Natural killer cell (primary cell): ENCODE measurements at regions not wholly inside any gene's neighbourhood (a gene's known extent, or its start where the extent isn't known, plus 50 kb on each side); places are given as distances from the start of the nearest gene placed in this dataset.

Experiments
- ATAC-seq, 3 donors: fragments of 150-1000 bp in 2 of 3; fragments of 200-7000 bp in 1 of 3; cut with Tn5 transposase; 1 replicate in 1 of 3; 2 replicates in 2 of 3; pipeline ENCODE4 v1.10.0; 2021; ENCODE audit warnings: mild to moderate bottlenecking in 2 of 3, moderate library complexity in 2 of 3
- DNase-seq, 2 donors: peaks; one replicate each; pipeline versions ENCODE4 v3.0.0 to v3.0.0-alpha.2; 2013 to 2021; ENCODE audit warnings: mixed read lengths in 1 of 2
- H3K27ac ChIP-seq: one replicate; pipeline ENCODE4 v1.5.1; 2013; ENCODE audit warnings: mild to moderate bottlenecking, low read length
- H3K27me3 ChIP-seq: one replicate; pipeline ENCODE4 v1.6.1; 2013; ENCODE audit warnings: low read length; ENCODE audit not compliant: control insufficient read depth, insufficient read depth
- H3K36me3 ChIP-seq: one replicate; pipeline ENCODE4 v1.6.1; 2013; ENCODE audit warnings: low read length; ENCODE audit not compliant: control insufficient read depth, insufficient read depth
- H3K4me1 ChIP-seq: one replicate; pipeline ENCODE4 v1.6.1; 2013; ENCODE audit warnings: low read length; ENCODE audit not compliant: control insufficient read depth, insufficient read depth
- H3K4me3 ChIP-seq: one replicate; pipeline ENCODE4 v1.5.1; 2013; ENCODE audit warnings: low read length
- H3K9me3 ChIP-seq: one replicate; pipeline ENCODE4 v1.6.1; 2013; ENCODE audit warnings: low read length; ENCODE audit not compliant: control insufficient read depth, insufficient read depth
- H3K27ac Mint-ChIP-seq, 2 donors: one replicate each; pipeline ENCODE4 v1.8.0; 2022; ENCODE audit warnings: mild to moderate bottlenecking in 2 of 2, mixed read lengths in 2 of 2, moderate library complexity in 1 of 2
- H3K27me3 Mint-ChIP-seq, 2 donors: one replicate each; pipeline ENCODE4 v1.8.0; 2022; ENCODE audit warnings: low read depth in 2 of 2, mixed read lengths in 2 of 2
- H3K36me3 Mint-ChIP-seq: one replicate; pipeline ENCODE4 v1.8.0; 2022; ENCODE audit warnings: mixed read lengths
- H3K4me1 Mint-ChIP-seq, 2 donors: one replicate each; pipeline ENCODE4 v1.8.0; 2022; ENCODE audit warnings: mixed read lengths in 2 of 2
- H3K4me3 Mint-ChIP-seq: one replicate; pipeline ENCODE4 v1.8.0; 2022; ENCODE audit warnings: mild to moderate bottlenecking, moderate library complexity, mixed read lengths
- H3K9me3 Mint-ChIP-seq, 2 donors: one replicate each; pipeline ENCODE4 v1.8.0; 2022; ENCODE audit warnings: mixed read lengths in 2 of 2
- WGBS: methylation state at CpG from one replicate; pipeline ENCODE4 v1.1.7; 2013; ENCODE audit warnings: missing lambda C conversion rate; ENCODE audit not compliant: insufficient coverage; 5-methylcytosine and 5-hydroxymethylcytosine counted together
- intact Hi-C: fragments of 100-400 bp; cut with micrococcal nuclease; formaldehyde crosslinking; loops from one replicate; pipeline ENCODE4 v1.14.2; 2022
- TF ChIP-seq, protein P1 (sequence below): fragments of 200-600 bp; IDR thresholded peaks from one replicate; pipeline ENCODE4 v1.8.0; 2022; ENCODE audit warnings: antibody characterized with exemption

- Histone ChIP-seq H3K27me3 (no peaks in the 10 kb centered on the region), H3K36me3 (no peaks in the 10 kb centered on the region), H3K4me3 (no peak overlapping the region), H3K9me3 (no peaks in the 10 kb centered on the region), H3K4me1 (peaks cover under 1% of the 10 kb centered on the region), H3K27ac (no peak overlapping the region)
- no peaks in the 10 kb centered on the region for H3K9me3 Mint-ChIP-seq
- no peak overlapping the region for H3K4me3 Mint-ChIP-seq
- ATAC-seq: no peak
- peaks cover 36 to 40% of the 10 kb centered on the region in 2 donors for H3K4me1 Mint-ChIP-seq
- TF ChIP-seq, protein P1, sequence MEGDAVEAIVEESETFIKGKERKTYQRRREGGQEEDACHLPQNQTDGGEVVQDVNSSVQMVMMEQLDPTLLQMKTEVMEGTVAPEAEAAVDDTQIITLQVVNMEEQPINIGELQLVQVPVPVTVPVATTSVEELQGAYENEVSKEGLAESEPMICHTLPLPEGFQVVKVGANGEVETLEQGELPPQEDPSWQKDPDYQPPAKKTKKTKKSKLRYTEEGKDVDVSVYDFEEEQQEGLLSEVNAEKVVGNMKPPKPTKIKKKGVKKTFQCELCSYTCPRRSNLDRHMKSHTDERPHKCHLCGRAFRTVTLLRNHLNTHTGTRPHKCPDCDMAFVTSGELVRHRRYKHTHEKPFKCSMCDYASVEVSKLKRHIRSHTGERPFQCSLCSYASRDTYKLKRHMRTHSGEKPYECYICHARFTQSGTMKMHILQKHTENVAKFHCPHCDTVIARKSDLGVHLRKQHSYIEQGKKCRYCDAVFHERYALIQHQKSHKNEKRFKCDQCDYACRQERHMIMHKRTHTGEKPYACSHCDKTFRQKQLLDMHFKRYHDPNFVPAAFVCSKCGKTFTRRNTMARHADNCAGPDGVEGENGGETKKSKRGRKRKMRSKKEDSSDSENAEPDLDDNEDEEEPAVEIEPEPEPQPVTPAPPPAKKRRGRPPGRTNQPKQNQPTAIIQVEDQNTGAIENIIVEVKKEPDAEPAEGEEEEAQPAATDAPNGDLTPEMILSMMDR: no peak
- no peak overlapping the region for H3K27ac Mint-ChIP-seq
- 91% methylated on average over 4 of the region's 5 CpGs for WGBS
- peaks cover 7% of the 10 kb centered on the region for H3K36me3 Mint-ChIP-seq
- no peaks in the 10 kb centered on the region for H3K27me3 Mint-ChIP-seq
- DNase-seq: no peak
- intact Hi-C loops: no loop called here
Measured at GRCh38 chr2:8121826-8122513, 559.9 kb upstream of the ID2 start.

GRCh38 chr2:8122520-8122919 is 559.3 kb upstream of the ID2 start:
- H3K27me3 ChIP-seq: no peaks in the 10 kb centered on the region
- TF ChIP-seq, protein P1: no peak
- H3K9me3 ChIP-seq: no peaks in the 10 kb centered on the region
- intact Hi-C loops: no loop called here
- H3K4me1 ChIP-seq: no peaks in the 10 kb centered on the region
- Mint-ChIP-seq H3K9me3 (no peaks in the 10 kb centered on the region), H3K36me3 (peaks cover 10% of the 10 kb centered on the region), H3K27ac (no peak overlapping the region), H3K4me3 (no peak overlapping the region), H3K4me1 (peaks cover 32 to 37% of the 10 kb centered on the region in 2 donors), H3K27me3 (no peaks in the 10 kb centered on the region)
- H3K36me3 ChIP-seq: no peaks in the 10 kb centered on the region
- DNase-seq (no peak), ATAC-seq (no peak)
- WGBS: 95% methylated on average over 7 of the region's 7 CpGs
- no peak overlapping the region for H3K4me3 ChIP-seq
- no peak overlapping the region for H3K27ac ChIP-seq

DNA sequence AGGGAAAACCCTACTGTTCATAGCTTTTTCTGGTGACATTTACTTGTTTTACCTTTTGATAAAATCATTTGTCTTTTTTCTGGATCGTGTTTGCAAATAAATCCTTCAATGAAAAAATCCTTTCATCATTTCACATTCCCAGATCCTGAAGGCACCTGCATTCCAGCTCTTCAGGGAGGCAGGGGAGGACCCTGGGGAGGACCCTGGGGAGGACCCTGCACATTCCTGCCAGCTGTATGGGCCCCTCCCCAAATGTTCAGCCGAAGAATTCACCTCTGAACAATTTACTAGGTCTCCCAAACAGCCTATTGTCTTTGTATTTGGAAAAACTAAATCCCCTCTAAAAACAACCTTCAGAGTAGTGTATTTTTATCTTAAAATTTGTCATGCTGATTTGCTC is 558.4 kb upstream of the ID2 start:
- intact Hi-C loops: no loop called here
- Histone ChIP-seq H3K9me3 (no peaks in the 10 kb centered on the region), H3K4me1 (no peaks in the 10 kb centered on the region), H3K27me3 (no peaks in the 10 kb centered on the region), H3K27ac (no peak overlapping the region), H3K4me3 (no peak overlapping the region), H3K36me3 (no peaks in the 10 kb centered on the region)
- no peak for DNase-seq
- 89% methylated on average over 2 of the region's 2 CpGs for WGBS
- TF ChIP-seq, protein P1: no peak
- no peak overlapping the region for H3K27ac Mint-ChIP-seq
- no peaks in the 10 kb centered on the region for H3K9me3 Mint-ChIP-seq
- no peak for ATAC-seq
- peaks cover 14% of the 10 kb centered on the region for H3K36me3 Mint-ChIP-seq
- no peaks in the 10 kb centered on the region for H3K27me3 Mint-ChIP-seq
- H3K4me1 Mint-ChIP-seq: peaks cover 23 to 27% of the 10 kb centered on the region in 2 donors
- H3K4me3 Mint-ChIP-seq: no peak overlapping the region
